ES-I3 (cell line): ENCODE measurements at regions not wholly inside any gene's neighbourhood (a gene's known extent, or its start where the extent isn't known, plus 50 kb on each side); places are given as distances from the start of the nearest gene placed in this dataset.

Source experiments
- H3K36me3 ChIP-seq: 2 replicates; pipeline ENCODE4 v1.6.1; 2013; ENCODE audit warnings: mild to moderate bottlenecking, low read length, control low read depth, moderate library complexity; ENCODE audit not compliant: insufficient read depth
- H3K4me1 ChIP-seq: 2 replicates; pipeline ENCODE4 v1.6.1; 2013; ENCODE audit warnings: mild to moderate bottlenecking, control low read depth, low read length; ENCODE audit not compliant: insufficient read depth
- H3K9ac ChIP-seq: 2 replicates; pipeline ENCODE4 v1.6.1; 2013; ENCODE audit warnings: low read depth, mild to moderate bottlenecking, low read length, moderate library complexity
- H3K9me3 ChIP-seq: 2 replicates; pipeline ENCODE4 v1.6.1; 2013; ENCODE audit warnings: mild to moderate bottlenecking, low read length, moderate library complexity; ENCODE audit not compliant: control insufficient read depth, insufficient read depth

DNA sequence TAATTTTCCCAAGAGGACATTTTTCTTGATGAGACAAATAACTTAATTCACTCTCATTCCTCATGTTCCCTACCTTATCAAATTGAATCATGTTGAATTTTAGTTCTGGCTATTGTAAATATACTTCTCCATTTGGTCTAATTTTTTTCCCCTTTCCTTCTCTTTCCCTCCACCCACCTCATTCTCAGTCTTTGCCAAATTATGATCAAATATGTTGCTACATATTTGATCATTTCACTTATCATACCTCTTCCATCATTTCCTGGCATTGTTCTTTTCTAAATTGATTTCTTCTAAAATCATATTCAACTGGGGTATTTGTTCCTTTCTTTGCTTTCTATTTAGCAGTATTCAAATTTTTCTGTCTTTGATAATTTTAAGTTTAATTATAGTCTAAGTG is 52.3 kb downstream of the HDGFL1 start:
- no peaks in the 10 kb centered on the region for H3K9me3 ChIP-seq
- H3K36me3 ChIP-seq = no peaks in the 10 kb centered on the region
- no peak overlapping the region for H3K9ac ChIP-seq
- H3K4me1 ChIP-seq = peaks cover 11% of the 10 kb centered on the region; the same call in 1 of the 2 replicates

DNA sequence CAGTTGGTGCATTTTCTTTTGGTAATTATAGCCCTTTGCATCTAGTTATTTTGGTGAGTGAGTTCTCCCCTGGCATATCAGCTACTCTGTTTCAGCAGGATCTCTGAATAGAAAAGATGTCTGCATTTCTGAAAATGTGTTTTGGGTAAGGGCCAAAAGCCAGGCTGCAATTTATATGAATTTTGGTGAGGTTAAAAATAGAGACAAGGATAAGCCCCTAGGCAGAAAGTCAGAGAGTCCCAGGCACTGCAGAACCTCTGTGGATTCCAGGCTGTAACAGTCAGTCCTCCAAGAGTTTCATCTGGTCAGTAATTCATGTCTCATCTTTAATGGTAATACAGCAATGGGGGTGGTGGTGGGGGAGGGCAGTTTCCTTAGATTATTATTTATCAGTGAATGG is 53.0 kb downstream of the HDGFL1 start:
- Histone ChIP-seq H3K9me3 (no peaks in the 10 kb centered on the region), H3K9ac (no peak overlapping the region), H3K36me3 (no peaks in the 10 kb centered on the region), H3K4me1 (peaks cover 11% of the 10 kb centered on the region; the same call in 1 of the 2 replicates)

DNA sequence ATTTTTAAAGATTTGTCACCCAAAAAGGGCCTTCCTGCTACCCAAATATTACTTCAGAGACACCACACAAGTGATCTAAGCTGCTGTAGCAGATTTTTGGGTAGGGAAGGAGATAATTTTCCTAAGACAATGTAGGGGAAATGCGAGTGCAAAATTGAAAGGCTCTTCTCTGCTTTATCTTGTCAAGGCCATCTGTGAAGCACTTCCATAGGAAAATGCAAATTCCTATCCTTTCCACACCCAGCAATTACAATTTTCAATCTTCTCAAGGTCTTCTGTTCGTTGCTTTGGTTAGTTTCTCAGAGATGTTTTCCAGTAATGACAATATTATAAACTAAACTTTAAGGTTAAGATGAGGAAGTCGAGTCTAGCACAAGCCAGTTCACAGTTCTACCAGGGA is 53.4 kb downstream of the HDGFL1 start:
- no peak overlapping the region for H3K9ac ChIP-seq
- H3K9me3 ChIP-seq = no peaks in the 10 kb centered on the region
- H3K4me1 ChIP-seq = peaks cover 11% of the 10 kb centered on the region; the same call in 1 of the 2 replicates
- H3K36me3 ChIP-seq = no peaks in the 10 kb centered on the region

DNA sequence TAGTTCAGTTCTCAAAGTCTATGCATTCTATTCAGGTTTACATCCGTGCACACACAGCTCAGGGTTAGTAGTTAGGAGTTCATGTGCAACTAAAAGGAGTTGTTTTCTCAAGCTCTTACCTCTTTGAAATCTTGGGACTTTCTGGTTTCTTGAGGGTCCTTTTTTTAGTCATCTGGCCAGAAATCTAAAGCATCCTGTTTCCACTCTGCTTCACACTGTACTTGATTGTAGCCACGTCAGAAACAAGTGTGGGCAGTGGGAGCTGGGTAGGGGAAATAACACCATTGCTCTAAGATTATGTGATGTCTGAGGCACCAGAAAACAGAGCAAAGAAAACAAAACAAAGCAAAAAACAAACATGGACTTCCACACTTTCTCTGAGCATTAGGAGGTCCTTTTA is 58.3 kb downstream of the HDGFL1 start:
- peaks cover 14% of the 10 kb centered on the region; the same call in 1 of the 2 replicates for H3K4me1 ChIP-seq
- H3K9ac ChIP-seq = no peak overlapping the region
- no peaks in the 10 kb centered on the region for H3K9me3 ChIP-seq
- no peaks in the 10 kb centered on the region for H3K36me3 ChIP-seq

DNA sequence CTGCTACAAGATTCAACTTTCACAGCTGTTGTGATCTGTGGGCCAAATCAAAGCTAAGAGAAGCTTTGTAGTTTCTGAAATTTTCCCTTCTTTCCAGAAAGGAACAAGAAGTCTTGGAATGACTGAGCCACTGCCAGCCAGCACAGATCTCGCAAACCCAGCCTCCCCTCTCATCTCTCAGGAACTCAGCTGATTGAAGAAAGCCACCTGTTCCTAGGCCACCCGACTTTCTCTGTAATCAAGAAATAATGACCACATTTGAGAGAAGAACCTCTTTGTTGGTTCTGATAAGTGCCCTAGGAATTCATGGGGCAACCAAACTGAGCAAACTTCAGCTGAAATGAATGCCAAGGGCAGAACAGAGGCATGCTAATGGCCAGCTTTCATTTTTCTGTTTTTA is 61.7 kb downstream of the HDGFL1 start:
- H3K36me3 ChIP-seq = no peaks in the 10 kb centered on the region
- no peak overlapping the region for H3K9ac ChIP-seq
- H3K9me3 ChIP-seq = no peaks in the 10 kb centered on the region
- H3K4me1 ChIP-seq = peaks cover 6% of the 10 kb centered on the region; the same call in 1 of the 2 replicates

DNA sequence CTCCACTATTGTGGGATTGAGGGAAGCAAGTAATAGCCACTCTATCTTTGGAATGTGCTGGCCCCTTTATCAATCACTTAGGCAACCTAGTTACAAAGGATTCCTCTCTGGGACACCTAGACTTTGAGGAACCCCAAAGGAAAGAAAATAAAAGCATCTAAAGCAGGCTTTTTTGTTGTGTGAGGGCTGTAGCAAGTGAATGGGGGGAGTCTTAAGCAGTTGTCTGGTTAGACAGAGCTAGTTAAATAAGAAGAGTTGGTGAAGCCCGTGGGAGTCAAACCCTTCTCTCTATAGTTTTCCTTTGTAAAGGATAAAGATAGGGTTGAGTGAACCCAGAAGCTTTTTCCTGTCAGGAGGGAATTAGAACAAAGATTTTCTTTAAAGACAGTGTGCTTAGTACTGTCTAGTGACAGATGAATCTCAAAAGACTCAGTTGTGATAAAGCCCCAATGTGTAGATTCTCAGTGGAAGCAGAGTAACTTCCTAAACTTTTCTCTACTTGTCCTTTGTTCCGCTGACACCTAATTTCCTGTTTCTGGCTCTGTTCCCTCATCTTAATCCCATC is 63.3 kb downstream of the HDGFL1 start:
- Histone ChIP-seq H3K9ac (no peak overlapping the region; the same call in 1 of the 2 replicates), H3K36me3 (no peaks in the 10 kb centered on the region), H3K9me3 (no peaks in the 10 kb centered on the region)

DNA sequence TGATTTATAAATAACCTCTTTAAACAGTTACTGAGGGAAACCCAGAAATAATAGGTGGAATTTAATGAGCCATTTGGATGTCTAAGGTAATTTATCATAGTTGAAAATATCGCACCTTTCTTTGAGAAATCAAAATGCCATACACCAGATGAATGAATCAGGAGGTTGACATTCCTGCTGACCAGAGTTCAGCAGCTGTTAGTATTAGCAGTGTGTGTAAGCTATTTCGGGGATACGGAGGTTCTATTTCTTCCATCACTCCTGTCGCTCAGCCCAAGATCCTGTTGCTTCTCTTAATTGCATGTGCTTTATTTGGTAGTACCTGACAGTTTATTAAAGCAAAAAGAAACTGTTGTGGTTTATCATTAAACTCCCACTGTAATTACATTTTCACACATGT is 67.1 kb downstream of the HDGFL1 start:
- Histone ChIP-seq H3K9ac (no peak overlapping the region), H3K4me1 (peaks cover 6% of the 10 kb centered on the region; the same call in 1 of the 2 replicates), H3K9me3 (no peaks in the 10 kb centered on the region), H3K36me3 (no peaks in the 10 kb centered on the region)

More for the DNA sequence above, 63.3 kb downstream of the HDGFL1 start:
- peaks cover 6% of the 10 kb centered on the region; the same call in 1 of the 2 replicates for H3K4me1 ChIP-seq

DNA sequence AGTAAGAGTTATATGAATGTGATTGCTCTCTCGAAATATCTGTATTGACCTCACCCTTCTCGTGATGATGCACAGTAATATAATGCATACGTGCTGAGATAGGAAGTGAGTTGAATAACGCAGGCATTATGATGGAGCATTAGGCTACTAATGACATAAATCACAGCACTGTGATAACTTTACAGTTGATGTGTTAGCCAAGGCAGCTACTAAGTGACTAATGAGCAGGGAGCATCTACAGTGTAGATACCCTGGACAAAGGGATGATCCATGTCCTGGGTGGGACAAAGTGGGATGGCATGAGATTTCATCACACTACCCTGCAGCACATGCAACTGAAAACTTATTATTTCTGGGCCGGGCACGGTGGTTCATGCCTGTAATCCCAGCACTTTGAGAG is 68.4 kb downstream of the HDGFL1 start:
- Histone ChIP-seq H3K36me3 (no peaks in the 10 kb centered on the region), H3K9me3 (no peaks in the 10 kb centered on the region), H3K4me1 (peaks cover 1% of the 10 kb centered on the region; the same call in 1 of the 2 replicates), H3K9ac (no peak overlapping the region)

DNA sequence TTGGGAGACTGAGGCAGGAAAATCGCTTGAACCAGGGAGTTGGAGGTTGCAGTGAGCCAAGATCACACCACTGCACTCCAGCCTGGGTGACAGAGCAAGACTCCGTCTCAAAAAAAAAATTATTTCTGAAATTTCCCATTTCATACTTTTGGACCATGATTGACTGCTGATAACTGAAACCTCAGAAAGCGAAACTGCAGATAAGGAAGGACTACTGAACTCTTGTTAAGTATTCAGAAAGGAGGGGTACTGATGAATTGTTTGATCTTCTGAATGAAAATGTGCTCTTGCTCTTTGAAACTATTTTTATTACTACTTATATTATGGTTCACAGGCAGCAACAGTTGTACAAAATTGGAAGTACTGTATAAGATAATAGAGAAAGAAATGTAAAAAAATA is 69.0 kb downstream of the HDGFL1 start:
- no peak overlapping the region for H3K9ac ChIP-seq
- no peaks in the 10 kb centered on the region for H3K4me1 ChIP-seq
- no peaks in the 10 kb centered on the region for H3K9me3 ChIP-seq
- H3K36me3 ChIP-seq = no peaks in the 10 kb centered on the region

DNA sequence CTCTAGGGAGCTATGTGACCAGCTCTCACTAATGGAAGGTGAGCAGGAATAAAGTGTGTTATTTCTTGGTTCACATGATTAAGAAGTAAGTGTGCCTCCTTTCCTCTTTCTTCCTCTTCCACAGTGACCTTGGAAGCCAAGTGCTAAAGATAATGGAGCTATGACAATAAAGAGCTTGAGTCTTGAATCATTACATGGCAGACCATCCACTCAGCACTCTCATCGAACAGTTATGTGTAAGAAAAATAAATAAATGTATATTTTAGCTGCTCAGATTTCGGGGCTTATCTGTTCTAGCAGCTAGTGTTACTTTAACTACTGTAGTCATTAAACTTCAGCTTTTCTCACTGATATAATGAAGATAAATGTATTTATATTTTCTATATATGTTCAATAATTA is 72.9 kb downstream of the HDGFL1 start:
- Histone ChIP-seq H3K9me3 (no peaks in the 10 kb centered on the region), H3K9ac (no peak overlapping the region), H3K36me3 (no peaks in the 10 kb centered on the region), H3K4me1 (no peaks in the 10 kb centered on the region)

DNA sequence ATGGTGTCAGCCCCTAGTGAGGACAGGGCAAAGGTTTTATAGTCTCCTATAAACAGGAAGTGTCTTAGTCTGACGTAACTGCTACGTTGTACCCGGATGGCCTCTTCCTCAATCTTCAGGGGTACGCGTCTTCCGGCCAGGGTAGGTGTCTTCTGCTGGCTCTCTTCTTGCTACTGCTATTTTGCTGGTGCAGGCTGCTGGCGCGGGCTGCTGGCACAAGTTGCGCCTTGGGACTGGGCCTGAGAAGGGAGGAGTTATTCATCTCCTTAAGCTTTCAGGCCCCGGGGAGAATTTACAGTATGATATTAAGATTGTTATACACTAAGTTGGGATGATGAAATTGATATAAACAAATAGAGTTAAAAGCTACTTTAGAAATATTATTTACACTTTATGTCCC is 74.4 kb downstream of the HDGFL1 start:
- Histone ChIP-seq H3K9ac (no peak overlapping the region), H3K36me3 (no peaks in the 10 kb centered on the region), H3K4me1 (no peaks in the 10 kb centered on the region), H3K9me3 (no peaks in the 10 kb centered on the region)

DNA sequence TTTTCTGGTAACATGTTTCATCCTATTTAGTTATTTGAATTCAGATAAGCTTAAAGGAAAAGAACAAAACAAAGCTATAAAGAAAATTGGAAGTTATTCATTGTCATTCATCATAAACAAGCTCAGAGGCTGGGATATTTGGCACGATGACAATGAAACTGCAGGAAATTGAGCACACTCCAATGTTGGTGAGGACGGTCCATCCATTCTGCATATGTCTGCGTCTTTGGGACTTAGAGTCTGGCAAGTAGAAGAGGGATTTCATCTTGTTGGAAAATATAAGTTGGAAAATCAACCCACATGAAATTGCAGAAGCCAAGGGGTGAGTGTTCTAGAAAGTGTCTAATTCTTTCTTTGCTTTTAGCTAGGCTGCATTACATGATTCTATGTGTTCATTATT is 78.4 kb downstream of the HDGFL1 start:
- Histone ChIP-seq H3K9me3 (no peaks in the 10 kb centered on the region), H3K9ac (no peak overlapping the region), H3K36me3 (no peaks in the 10 kb centered on the region), H3K4me1 (no peaks in the 10 kb centered on the region)

DNA sequence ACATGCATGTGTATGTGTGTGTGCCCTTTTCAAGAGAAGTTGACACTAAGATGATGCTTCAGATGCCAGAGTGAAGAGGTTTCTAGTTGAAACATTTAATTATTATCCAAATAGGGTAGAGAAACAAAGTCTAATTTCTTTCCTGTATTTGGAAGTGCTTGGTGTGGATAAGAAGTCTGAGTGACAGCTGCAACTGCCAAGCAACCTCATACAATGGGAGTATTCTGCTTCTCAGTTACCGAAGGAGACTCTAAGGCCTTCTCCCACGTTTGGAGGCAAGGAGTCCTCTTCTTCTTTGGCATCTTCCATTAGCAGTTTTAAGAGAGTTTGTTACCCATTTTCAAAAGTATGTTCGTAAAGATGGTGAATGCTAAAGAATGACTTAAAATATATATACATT is 82.4 kb downstream of the HDGFL1 start:
- H3K9me3 ChIP-seq = no peaks in the 10 kb centered on the region
- H3K4me1 ChIP-seq = peaks cover 5% of the 10 kb centered on the region; the same call in 1 of the 2 replicates
- no peaks in the 10 kb centered on the region for H3K36me3 ChIP-seq
- no peak overlapping the region for H3K9ac ChIP-seq

DNA sequence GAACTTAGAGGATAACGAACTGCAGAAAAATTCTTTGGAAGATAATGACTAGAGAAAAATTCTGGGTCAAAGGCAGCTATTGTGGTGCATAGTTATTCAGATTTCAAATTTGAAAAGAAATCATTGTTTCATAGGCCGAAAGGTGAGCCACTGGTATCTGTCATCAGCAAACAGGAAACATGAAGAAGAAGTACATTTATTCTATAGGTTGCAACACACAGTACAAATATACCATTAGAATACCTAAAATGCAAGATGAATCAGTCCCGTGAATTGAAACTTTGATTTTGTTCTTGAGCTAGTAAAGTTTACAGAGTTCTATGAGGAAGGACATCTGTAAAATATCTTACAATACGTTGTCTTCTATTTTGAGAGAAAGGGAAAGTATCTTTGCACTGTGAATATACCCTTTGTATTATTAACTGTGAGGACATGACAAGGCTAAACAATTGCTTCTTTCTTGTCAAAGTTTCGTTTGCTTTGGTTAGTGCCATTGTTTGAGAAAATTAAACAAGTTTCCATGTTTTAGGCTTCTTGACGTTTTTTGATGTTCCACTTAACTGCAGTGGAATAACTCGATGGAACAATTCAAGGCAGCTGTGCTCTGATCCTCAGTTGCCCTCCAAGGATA is 84.7 kb downstream of the HDGFL1 start:
- Histone ChIP-seq H3K4me1 (peaks cover 5% of the 10 kb centered on the region; the same call in 1 of the 2 replicates), H3K9ac (no peak overlapping the region), H3K9me3 (no peaks in the 10 kb centered on the region), H3K36me3 (no peaks in the 10 kb centered on the region)

DNA sequence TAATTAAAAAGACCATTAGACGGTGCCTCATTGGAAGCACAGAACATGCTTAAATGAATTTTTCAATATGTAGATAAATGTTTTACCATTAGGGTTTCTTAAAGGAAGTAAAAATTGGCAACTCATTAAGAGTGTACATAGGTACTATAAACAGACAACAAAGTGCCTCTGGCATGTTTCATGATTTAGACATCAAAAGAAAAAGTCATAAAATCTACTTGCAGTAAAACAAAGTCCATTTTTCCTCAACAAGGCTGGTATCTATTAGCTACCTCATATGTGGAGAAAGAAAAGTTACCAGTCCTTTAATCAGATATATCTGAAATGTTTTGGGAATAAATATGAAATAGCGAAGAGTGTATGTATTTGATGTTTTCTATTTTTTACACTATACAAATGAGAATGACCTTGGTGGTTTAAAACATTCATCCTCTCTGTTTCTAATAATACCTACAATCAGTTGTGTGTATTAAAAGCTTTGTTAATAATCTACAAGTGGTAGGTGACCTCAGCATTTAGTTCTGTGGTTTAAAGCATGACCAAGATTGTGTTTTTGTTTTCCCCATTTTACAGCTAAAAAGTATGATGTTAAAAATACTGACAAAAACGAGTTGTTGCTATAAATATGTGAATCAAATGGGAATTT is 87.5 kb downstream of the HDGFL1 start:
- H3K36me3 ChIP-seq = no peaks in the 10 kb centered on the region
- H3K4me1 ChIP-seq = peaks cover 5% of the 10 kb centered on the region; the same call in 1 of the 2 replicates
- no peaks in the 10 kb centered on the region for H3K9me3 ChIP-seq
- no peak overlapping the region for H3K9ac ChIP-seq
